SKM-1 (cell line): ENCODE measurements at regions not wholly inside any gene's neighbourhood (a gene's known extent, or its start where the extent isn't known, plus 50 kb on each side); places are given as distances from the start of the nearest gene placed in this dataset.
"Not testable (repeated sequence)": the region's sequence is repeated elsewhere in the genome, so short reads cannot be mapped to it uniquely, and the experiment has no call there.

Experiments used
- DNase-seq: peaks from one replicate; lab custom pipeline; 2025; ENCODE audit not compliant: unreplicated experiment; lab: John Stamatoyannopoulos, UW

- DNase-seq, result no peak
These were observed 197.6 kb downstream of the KIT start for GRCh38 chr4:54855191-54855854.

GRCh38 chr4:54852602-54853001, 194.8 kb downstream of the KIT start:
- DNase-seq, result no peak

GRCh38 chr4:54852054-54852453, 194.3 kb downstream of the KIT start:
- no peak for DNase-seq

- DNase-seq, result no peak
These were observed 187.2 kb downstream of the KIT start for GRCh38 chr4:54844911-54845310.

- no peak for DNase-seq
These were observed 186.2 kb downstream of the KIT start for GRCh38 chr4:54843946-54844345.

- no peak for DNase-seq
These were observed 185.3 kb downstream of the KIT start for GRCh38 chr4:54843106-54843505.

GRCh38 chr4:54842656-54843055, 184.9 kb downstream of the KIT start:
- no peak for DNase-seq

- DNase-seq, result no peak
These were observed 184.5 kb downstream of the KIT start for GRCh38 chr4:54842226-54842625.

GRCh38 chr4:54840992-54841768, 183.4 kb downstream of the KIT start:
- no peak for DNase-seq

GRCh38 chr4:54840430-54840829, 182.7 kb downstream of the KIT start:
- no peak for DNase-seq

- no peak for DNase-seq
These were observed 180.5 kb downstream of the KIT start for GRCh38 chr4:54838301-54838700.

GRCh38 chr4:54837576-54838140, 179.9 kb downstream of the KIT start:
- DNase-seq, result no peak

- not testable (repeated sequence) for DNase-seq
These were observed 170.6 kb downstream of the KIT start for GRCh38 chr4:54828361-54828760.

- no peak for DNase-seq
These were observed 165.9 kb downstream of the KIT start for GRCh38 chr4:54823616-54824015.

GRCh38 chr4:54819034-54819433, 161.3 kb downstream of the KIT start:
- DNase-seq, result peak; percentile 88

- no peak for DNase-seq
These were observed 160.7 kb downstream of the KIT start for GRCh38 chr4:54818481-54818880.

GRCh38 chr4:54813674-54814073, 155.9 kb downstream of the KIT start:
- no peak for DNase-seq

GRCh38 chr4:54806351-54806750, 148.6 kb downstream of the KIT start:
- no peak for DNase-seq

- no peak for DNase-seq
These were observed 144.6 kb downstream of the KIT start for GRCh38 chr4:54802336-54802735.

- no peak for DNase-seq
These were observed 143.2 kb downstream of the KIT start for GRCh38 chr4:54800831-54801530.

- DNase-seq, result no peak
These were observed 136.8 kb downstream of the KIT start for GRCh38 chr4:54794579-54794978.
